ENCODE measurements at regions not wholly inside any gene's neighbourhood (a gene's known extent, or its start where the extent isn't known, plus 50 kb on each side); places are given as distances from the start of the nearest gene placed in this dataset.

DNA sequence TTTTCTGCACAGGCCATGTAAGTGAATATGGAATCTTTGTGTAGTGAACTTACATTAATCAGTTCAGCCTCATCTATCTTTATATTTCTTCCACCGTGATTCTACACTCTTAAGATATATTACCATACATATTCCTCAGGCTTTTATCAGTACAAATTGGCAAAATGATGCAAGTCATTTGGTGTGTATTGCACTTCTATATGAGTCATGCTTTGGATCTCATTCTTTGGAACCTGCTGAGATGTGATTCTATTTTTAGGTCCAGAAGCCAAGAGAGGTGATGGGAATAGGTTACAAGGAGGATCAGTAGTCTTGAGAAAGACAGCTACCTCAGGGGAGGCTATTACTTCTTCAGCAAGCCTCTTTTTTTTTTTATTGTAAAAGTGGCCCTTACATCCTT is 204.4 kb downstream of the ZNF330 start:
- TF ChIP-seq NFRKB (IDR thresholded peaks at IDR 0.05) (no peak), L3MBTL2 (conservative IDR thresholded peaks at IDR 0.05) (no peak), SUZ12 (IDR thresholded peaks at IDR 0.05) (no peak), BHLHE40 (IDR thresholded peaks at IDR 0.05; ENCODE audit: borderline replicate concordance) (no peak), ZNF384 (IDR thresholded peaks at IDR 0.05) (no peak), HDGF (IDR thresholded peaks at IDR 0.05; ENCODE audit: borderline replicate concordance) (no peak)
- TF ChIP-seq, protein P1, sequence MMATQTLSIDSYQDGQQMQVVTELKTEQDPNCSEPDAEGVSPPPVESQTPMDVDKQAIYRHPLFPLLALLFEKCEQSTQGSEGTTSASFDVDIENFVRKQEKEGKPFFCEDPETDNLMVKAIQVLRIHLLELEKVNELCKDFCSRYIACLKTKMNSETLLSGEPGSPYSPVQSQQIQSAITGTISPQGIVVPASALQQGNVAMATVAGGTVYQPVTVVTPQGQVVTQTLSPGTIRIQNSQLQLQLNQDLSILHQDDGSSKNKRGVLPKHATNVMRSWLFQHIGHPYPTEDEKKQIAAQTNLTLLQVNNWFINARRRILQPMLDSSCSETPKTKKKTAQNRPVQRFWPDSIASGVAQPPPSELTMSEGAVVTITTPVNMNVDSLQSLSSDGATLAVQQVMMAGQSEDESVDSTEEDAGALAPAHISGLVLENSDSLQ (IDR thresholded peaks at IDR 0.05) = no peak

Measured in HEK293T (cell line).